Testis (tissue), 2 donors: ENCODE measurements at regions not wholly inside any gene's neighbourhood (a gene's known extent, or its start where the extent isn't known, plus 50 kb on each side); places are given as distances from the start of the nearest gene placed in this dataset.
A peak's percentile ranks its signal among the peaks of the same experiment; 100 is the strongest.

ENCODE experiments used
- DNase-seq: peaks from one replicate; pipeline ENCODE4 v3.0.0-alpha.2; 2019
- H3K27ac ChIP-seq, 2 donors: fragments of 200-600 bp; sonication (generic); one replicate each; pipeline ENCODE4 v1.5.1; 2019
- H3K27me3 ChIP-seq: fragments of 200-600 bp; sonication (generic); one replicate; pipeline ENCODE4 v1.5.1; 2019
- H3K36me3 ChIP-seq: fragments of 200-600 bp; sonication (generic); one replicate; pipeline ENCODE4 v1.5.1; 2017; ENCODE audit warnings: low read depth; ENCODE audit errors: missing control alignments
- H3K4me1 ChIP-seq: fragments of 200-600 bp; sonication (generic); one replicate; pipeline ENCODE4 v1.5.1; 2019
- H3K4me3 ChIP-seq, 2 donors: fragments of 200-600 bp; sonication (generic); one replicate each; pipeline ENCODE4 v1.5.1; 2017 to 2019
- H3K9me3 ChIP-seq: fragments of 200-600 bp; sonication (generic); one replicate; pipeline ENCODE4 v1.5.1; 2017
- CTCF ChIP-seq, 3 experiments: fragments of 450-650 bp in 2 of 3; fragments of 200-600 bp in 1 of 3; sonication (generic) in 1 of 3; IDR thresholded peaks; one replicate each; pipeline ENCODE4 v1.5.1; 2016 to 2019; ENCODE audit warnings: antibody characterized with exemption in 3 of 3, mild to moderate bottlenecking in 2 of 3, moderate library complexity in 1 of 3
- POLR2A ChIP-seq: fragments of 450-650 bp; IDR thresholded peaks from one replicate; pipeline ENCODE4 v1.6.1; 2017; ENCODE audit warnings: antibody characterized with exemption, mild to moderate bottlenecking, moderate library complexity
- WGBS, 2 donors: methylation state at CpG; one replicate each; pipeline ENCODE4 v1.1.5; 2018; 5-methylcytosine and 5-hydroxymethylcytosine counted together
- intact Hi-C: fragments of 100-400 bp; cut with DNase I; formaldehyde crosslinking; loops from one replicate; pipeline ENCODE4 v1.15.1; 2023; ENCODE audit warnings: low total_unique reads

GRCh38 chr1:187527346-187527745 lies 698.6 kb downstream of the PLA2G4A start:
- Histone ChIP-seq H3K4me1 (no peaks in the 10 kb centered on the region), H3K9me3 (no peaks in the 10 kb centered on the region), H3K4me3 (no peak overlapping the region), H3K36me3 (no peaks in the 10 kb centered on the region), H3K27ac (no peak overlapping the region), H3K27me3 (no peaks in the 10 kb centered on the region)
- 88 to 91% methylated on average over 3 of the region's 3 CpGs for WGBS, 2 donors
- intact Hi-C loops: no loop called here
- DNase-seq: no peak
- no peak for TF ChIP-seq CTCF (IDR thresholded peaks at IDR 0.05)
- no peak for TF ChIP-seq POLR2A

GRCh38 chr1:187537936-187538335 lies 709.2 kb downstream of the PLA2G4A start:
- H3K4me1 ChIP-seq: no peaks in the 10 kb centered on the region
- H3K9me3 ChIP-seq: no peaks in the 10 kb centered on the region
- no peak overlapping the region for H3K27ac ChIP-seq
- DNase-seq: no peak
- no peak overlapping the region for H3K4me3 ChIP-seq
- WGBS, 2 donors: 45 to 49% methylated on average over 4 of the region's 4 CpGs
- no peaks in the 10 kb centered on the region for H3K27me3 ChIP-seq
- intact Hi-C loops: no loop called here
- no peaks in the 10 kb centered on the region for H3K36me3 ChIP-seq
- TF ChIP-seq CTCF (IDR thresholded peaks at IDR 0.05): no peak
- TF ChIP-seq POLR2A: no peak

GRCh38 chr1:187549540-187549939 lies 720.8 kb downstream of the PLA2G4A start:
- 54 to 76% methylated on average over 3 of the region's 3 CpGs for WGBS, 2 donors
- no peaks in the 10 kb centered on the region for H3K27me3 ChIP-seq
- no peaks in the 10 kb centered on the region for H3K9me3 ChIP-seq
- H3K27ac ChIP-seq: no peak overlapping the region
- H3K4me1 ChIP-seq: no peaks in the 10 kb centered on the region
- intact Hi-C loops: no loop called here
- no peak for TF ChIP-seq POLR2A
- no peak for TF ChIP-seq CTCF (IDR thresholded peaks at IDR 0.05)
- H3K4me3 ChIP-seq: peak overlapping the region in 1 of 2 donors; percentile 47
- no peak for DNase-seq
- no peaks in the 10 kb centered on the region for H3K36me3 ChIP-seq

- 53 to 67% methylated on average over 9 to 20 of the region's 20 CpGs for WGBS, 2 donors
- intact Hi-C loops: no loop called here
- peak; percentile 40 for DNase-seq
These were observed 722.3 kb downstream of the PLA2G4A start for GRCh38 chr1:187551061-187551460.

More at GRCh38 chr1:187551061-187551460, 722.3 kb downstream of the PLA2G4A start:
- H3K4me1 ChIP-seq: no peaks in the 10 kb centered on the region
- no peak overlapping the region for H3K27ac ChIP-seq
- H3K9me3 ChIP-seq: no peaks in the 10 kb centered on the region
- peak overlapping the region; percentile 24 to 47 for H3K4me3 ChIP-seq
- no peaks in the 10 kb centered on the region for H3K27me3 ChIP-seq
- no peaks in the 10 kb centered on the region for H3K36me3 ChIP-seq
- no peak for TF ChIP-seq POLR2A
- TF ChIP-seq CTCF (IDR thresholded peaks at IDR 0.05): no peak
